ENCODE measurements at regions not wholly inside any gene's neighbourhood (a gene's known extent, or its start where the extent isn't known, plus 50 kb on each side); places are given as distances from the start of the nearest gene placed in this dataset.

DNA sequence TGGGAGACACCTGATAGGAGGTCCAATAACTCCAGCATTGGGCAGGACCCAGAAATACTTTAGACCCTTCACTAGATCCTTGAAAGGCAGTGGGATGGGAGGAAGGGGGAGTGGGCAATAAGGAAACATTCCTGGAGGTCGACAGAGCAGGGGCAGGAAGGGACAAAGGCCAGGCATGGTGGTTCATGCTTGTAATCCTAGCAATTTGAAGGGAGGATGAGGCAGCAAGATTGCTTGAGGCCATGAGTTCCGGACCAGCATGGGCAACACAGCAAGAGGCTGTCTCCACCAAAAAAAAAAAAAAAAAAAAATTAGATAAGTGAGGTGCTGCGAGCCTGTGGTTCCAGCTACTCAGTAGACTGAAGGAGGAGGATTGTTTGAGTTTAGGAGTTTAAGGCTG, 134.9 kb downstream of the JCAD start:
- H3K27ac ChIP-seq (ENCODE audit: low read depth, low read length), result no peak overlapping the region
- peaks cover 3% of the 10 kb centered on the region for H3K9me3 ChIP-seq (ENCODE audit: low read length)
- no peaks in the 10 kb centered on the region for H3K27me3 ChIP-seq (ENCODE audit: control insufficient read depth in 1 of 2, insufficient read depth in 2 of 2, low read length in 2 of 2)

DNA sequence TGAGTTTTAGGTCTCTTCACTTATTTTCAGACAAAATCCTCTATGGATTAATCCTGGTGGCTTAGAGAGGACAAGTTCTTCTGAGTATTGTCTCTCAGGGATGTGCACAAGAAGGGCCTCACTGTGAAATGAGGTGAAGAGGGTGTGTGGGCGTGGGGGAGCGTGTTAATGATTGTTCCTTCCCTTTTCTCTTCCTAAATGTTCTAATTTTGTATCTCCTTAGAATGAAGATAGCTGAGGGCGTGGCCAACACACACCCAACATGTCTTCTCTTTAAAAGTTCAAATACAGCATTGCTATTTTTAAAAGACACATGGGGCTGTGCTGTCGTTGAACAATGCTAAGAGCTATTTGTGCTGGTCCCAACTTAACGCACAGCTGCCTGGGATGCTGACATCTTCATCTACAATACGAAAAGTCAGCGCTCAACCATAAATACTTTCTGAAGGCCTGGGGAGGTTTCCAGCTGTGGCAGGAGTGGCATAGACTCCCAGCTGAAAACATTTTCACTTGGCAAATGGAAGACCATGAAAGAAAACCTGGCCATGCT, 135.9 kb downstream of the JCAD start:
- Histone ChIP-seq H3K9me3 (ENCODE audit: low read length) (no peaks in the 10 kb centered on the region), H3K36me3 (ENCODE audit: insufficient read depth, low read length) (no peaks in the 10 kb centered on the region), H3K27me3 (ENCODE audit: control insufficient read depth in 1 of 2, insufficient read depth in 2 of 2, low read length in 2 of 2) (no peaks in the 10 kb centered on the region), H3K4me1 (ENCODE audit: insufficient read depth, low read length) (no peaks in the 10 kb centered on the region), H3K27ac (ENCODE audit: low read depth, low read length) (no peak overlapping the region), H3K4me3 (ENCODE audit: low read depth in 1 of 2, low read length in 2 of 2) (no peak overlapping the region), H3K9ac (ENCODE audit: low read length) (no peak overlapping the region)

More for the DNA sequence above, 134.9 kb downstream of the JCAD start:
- Histone ChIP-seq H3K36me3 (ENCODE audit: insufficient read depth, low read length) (no peaks in the 10 kb centered on the region), H3K4me3 (ENCODE audit: low read depth in 1 of 2, low read length in 2 of 2) (no peak overlapping the region), H3K9ac (ENCODE audit: low read length) (no peak overlapping the region), H3K4me1 (ENCODE audit: insufficient read depth, low read length) (no peaks in the 10 kb centered on the region)

DNA sequence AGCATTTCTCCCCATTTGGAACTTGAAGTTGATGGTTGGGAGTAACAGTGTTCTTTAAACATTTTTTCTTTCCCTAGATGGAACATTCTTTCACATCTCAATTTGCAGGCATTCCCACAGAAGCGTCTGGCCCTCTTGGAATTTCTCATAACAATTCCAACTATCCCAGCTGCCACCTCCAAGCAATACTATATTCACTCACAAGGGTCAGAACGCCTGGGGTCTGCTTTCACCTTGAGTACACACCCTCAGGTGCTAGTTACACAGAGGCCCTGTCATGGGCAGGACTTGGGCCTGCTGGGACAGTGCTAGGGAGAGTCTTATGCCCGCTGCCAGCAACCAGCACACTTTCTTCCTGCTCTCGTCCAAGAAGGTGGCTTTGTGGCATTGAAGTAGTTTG, 136.5 kb downstream of the JCAD start:
- Histone ChIP-seq H3K9me3 (ENCODE audit: low read length) (no peaks in the 10 kb centered on the region), H3K27ac (ENCODE audit: low read depth, low read length) (no peak overlapping the region), H3K4me3 (ENCODE audit: low read depth in 1 of 2, low read length in 2 of 2) (no peak overlapping the region), H3K27me3 (ENCODE audit: control insufficient read depth in 1 of 2, insufficient read depth in 2 of 2, low read length in 2 of 2) (no peaks in the 10 kb centered on the region), H3K4me1 (ENCODE audit: insufficient read depth, low read length) (no peaks in the 10 kb centered on the region), H3K36me3 (ENCODE audit: insufficient read depth, low read length) (no peaks in the 10 kb centered on the region), H3K9ac (ENCODE audit: low read length) (no peak overlapping the region)

DNA sequence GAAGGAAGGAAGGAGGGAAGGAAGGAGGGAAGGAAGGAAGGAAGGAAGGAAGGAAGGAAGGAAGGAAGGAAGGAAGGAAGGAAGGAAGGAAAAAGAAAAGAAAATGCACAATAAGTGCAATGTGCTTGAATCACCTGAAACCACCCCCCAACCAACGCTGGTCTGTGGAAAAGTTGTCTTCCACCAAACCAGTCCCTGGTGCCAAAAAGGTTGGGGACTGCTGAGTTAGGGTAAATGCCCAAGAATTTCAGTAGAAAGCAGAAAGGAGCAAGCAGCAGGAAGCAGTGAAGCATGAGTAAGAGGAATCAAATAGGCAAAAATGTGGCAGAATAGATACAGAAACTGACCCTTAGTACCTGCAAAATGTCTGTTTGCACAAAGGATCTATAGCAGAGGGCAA, 137.2 kb downstream of the JCAD start:
- no peaks in the 10 kb centered on the region for H3K27me3 ChIP-seq (ENCODE audit: control insufficient read depth in 1 of 2, insufficient read depth in 2 of 2, low read length in 2 of 2)
- H3K4me3 ChIP-seq (ENCODE audit: low read depth in 1 of 2, low read length in 2 of 2), result no peak overlapping the region
- no peaks in the 10 kb centered on the region for H3K36me3 ChIP-seq (ENCODE audit: insufficient read depth, low read length)
- no peak overlapping the region for H3K9ac ChIP-seq (ENCODE audit: low read length)
- no peaks in the 10 kb centered on the region for H3K9me3 ChIP-seq (ENCODE audit: low read length)
- no peaks in the 10 kb centered on the region for H3K4me1 ChIP-seq (ENCODE audit: insufficient read depth, low read length)
- no peak overlapping the region for H3K27ac ChIP-seq (ENCODE audit: low read depth, low read length)

DNA sequence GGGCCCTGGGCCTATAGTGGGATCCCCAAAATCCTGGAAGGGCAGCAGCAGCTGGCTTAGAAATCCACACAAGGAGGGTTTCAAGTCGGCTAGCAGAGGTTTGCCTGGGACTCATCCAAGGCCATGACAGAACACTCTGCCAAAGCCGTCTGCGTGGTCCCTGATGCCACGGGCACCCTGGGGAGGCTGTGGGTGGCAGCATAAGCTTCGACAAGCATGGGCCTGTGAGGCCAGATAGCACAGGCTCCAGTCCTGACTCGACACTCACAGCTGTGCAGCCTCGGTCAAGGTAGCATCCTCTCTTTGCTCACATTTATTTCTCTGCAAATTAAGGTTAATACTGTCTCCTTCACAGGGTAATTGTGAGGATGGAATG, 138.3 kb downstream of the JCAD start:
- H3K4me1 ChIP-seq (ENCODE audit: insufficient read depth, low read length), result no peaks in the 10 kb centered on the region
- H3K27ac ChIP-seq (ENCODE audit: low read depth, low read length), result no peak overlapping the region
- H3K27me3 ChIP-seq (ENCODE audit: control insufficient read depth in 1 of 2, insufficient read depth in 2 of 2, low read length in 2 of 2), result no peaks in the 10 kb centered on the region
- H3K36me3 ChIP-seq (ENCODE audit: insufficient read depth, low read length), result no peaks in the 10 kb centered on the region
- no peaks in the 10 kb centered on the region for H3K9me3 ChIP-seq (ENCODE audit: low read length)
- H3K4me3 ChIP-seq (ENCODE audit: low read depth in 1 of 2, low read length in 2 of 2), result no peak overlapping the region
- no peak overlapping the region for H3K9ac ChIP-seq (ENCODE audit: low read length)

DNA sequence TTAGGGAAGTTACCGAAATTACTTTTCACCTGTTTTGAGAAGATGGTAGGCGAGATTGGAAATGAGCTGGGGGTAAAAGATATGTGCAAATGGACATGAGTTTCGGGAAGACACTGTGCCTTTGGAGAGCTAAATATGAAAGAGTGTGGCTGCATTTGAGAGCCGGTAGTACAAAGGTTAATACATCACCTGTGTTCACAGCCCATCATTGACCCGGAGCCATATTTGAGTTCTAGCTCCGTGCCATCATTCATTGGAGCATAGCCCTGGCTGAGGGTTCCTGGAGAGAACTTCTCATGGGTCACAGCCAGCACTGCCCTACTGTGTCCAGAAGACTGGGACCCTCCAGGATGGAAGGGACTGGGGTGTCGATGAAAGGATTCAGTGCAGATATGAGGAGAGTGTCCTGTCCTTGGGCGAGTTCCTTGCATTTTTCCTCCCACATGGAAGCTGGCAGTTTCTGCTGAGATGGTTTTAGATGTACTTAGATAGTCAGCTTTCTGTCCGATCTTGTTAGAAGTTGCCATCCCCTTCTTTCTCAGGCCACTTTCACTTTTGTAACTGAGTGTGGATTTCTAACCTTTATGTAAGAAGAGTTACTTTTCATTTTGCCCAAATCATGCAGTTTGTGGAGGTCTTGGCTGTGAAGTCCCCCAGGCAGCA, 138.8 kb downstream of the JCAD start:
- Histone ChIP-seq H3K4me1 (ENCODE audit: insufficient read depth, low read length) (no peaks in the 10 kb centered on the region), H3K4me3 (ENCODE audit: low read depth in 1 of 2, low read length in 2 of 2) (no peak overlapping the region), H3K9me3 (ENCODE audit: low read length) (no peaks in the 10 kb centered on the region), H3K27me3 (ENCODE audit: control insufficient read depth in 1 of 2, insufficient read depth in 2 of 2, low read length in 2 of 2) (no peaks in the 10 kb centered on the region), H3K9ac (ENCODE audit: low read length) (no peak overlapping the region), H3K36me3 (ENCODE audit: insufficient read depth, low read length) (no peaks in the 10 kb centered on the region), H3K27ac (ENCODE audit: low read depth, low read length) (no peak overlapping the region)

DNA sequence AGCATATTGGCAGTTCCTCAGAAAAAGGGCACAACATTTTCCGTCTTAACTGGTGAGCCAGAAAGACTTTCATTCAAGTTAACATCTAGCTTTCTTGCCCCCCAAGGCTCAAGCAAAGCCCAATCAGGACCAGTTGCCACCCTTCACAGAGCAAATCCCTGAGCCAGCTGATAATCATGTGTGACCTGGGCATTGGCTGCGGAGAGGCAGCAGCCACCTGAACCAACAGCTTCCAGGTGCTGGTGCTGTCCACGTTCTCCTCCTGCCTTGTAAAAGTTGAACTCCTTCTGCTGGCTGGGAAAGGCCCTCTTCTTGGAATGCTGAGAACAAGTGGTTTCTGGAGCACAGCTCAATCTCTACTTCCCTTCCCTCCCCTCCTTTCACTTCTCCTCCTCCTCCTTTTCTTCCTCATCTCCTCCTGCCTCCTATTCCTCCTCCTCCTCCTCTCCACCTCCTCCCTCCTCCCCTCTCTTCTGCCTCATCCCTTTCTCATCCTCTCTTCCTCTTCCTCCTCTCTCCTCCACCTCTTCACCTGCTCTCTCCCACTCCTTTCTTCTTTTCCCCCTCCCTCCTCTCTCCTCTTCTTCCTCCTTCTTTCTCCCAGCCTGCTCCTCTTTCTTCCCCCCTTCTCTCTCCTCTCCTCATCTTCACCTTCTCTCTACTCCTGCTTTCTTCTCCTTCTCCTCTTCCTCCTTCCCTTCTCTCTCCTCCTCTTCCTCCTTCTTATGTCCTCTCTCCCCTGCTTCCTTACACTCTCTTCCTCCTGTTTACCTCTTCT, 140.6 kb downstream of the JCAD start:
- no peaks in the 10 kb centered on the region for H3K4me1 ChIP-seq (ENCODE audit: insufficient read depth, low read length)
- H3K9ac ChIP-seq (ENCODE audit: low read length), result no peak overlapping the region

DNA sequence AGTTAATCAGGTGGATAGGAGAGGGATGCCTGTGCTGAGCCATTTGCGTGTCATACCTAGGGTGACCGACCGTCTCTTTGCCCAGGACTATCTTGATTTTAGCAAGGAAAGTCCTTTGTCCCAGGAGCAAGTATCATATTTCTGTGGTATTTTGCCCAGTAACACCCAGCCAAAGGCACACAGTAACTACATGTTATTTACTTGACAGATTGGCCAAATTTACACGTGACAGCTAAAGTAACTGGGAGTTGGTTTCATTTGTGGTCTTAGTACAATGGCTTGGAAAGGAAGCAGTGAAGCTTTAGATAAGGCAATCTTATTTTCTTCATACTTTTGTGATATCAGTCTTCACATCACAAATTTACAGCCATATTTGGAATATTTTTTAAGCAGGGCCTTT, 142.1 kb downstream of the JCAD start:
- H3K4me1 ChIP-seq (ENCODE audit: insufficient read depth, low read length), result no peaks in the 10 kb centered on the region
- H3K9me3 ChIP-seq (ENCODE audit: low read length), result no peaks in the 10 kb centered on the region
- no peak overlapping the region for H3K4me3 ChIP-seq (ENCODE audit: low read depth in 1 of 2, low read length in 2 of 2)
- H3K27ac ChIP-seq (ENCODE audit: low read depth, low read length), result no peak overlapping the region
- no peaks in the 10 kb centered on the region for H3K27me3 ChIP-seq (ENCODE audit: control insufficient read depth in 1 of 2, insufficient read depth in 2 of 2, low read length in 2 of 2)
- H3K36me3 ChIP-seq (ENCODE audit: insufficient read depth, low read length), result no peaks in the 10 kb centered on the region
- no peak overlapping the region for H3K9ac ChIP-seq (ENCODE audit: low read length)

More for the DNA sequence above, 140.6 kb downstream of the JCAD start:
- Histone ChIP-seq H3K27ac (ENCODE audit: low read depth, low read length) (no peak overlapping the region), H3K36me3 (ENCODE audit: insufficient read depth, low read length) (no peaks in the 10 kb centered on the region), H3K27me3 (ENCODE audit: control insufficient read depth in 1 of 2, insufficient read depth in 2 of 2, low read length in 2 of 2) (no peaks in the 10 kb centered on the region), H3K4me3 (ENCODE audit: low read depth in 1 of 2, low read length in 2 of 2) (no peak overlapping the region), H3K9me3 (ENCODE audit: low read length) (no peaks in the 10 kb centered on the region)

DNA sequence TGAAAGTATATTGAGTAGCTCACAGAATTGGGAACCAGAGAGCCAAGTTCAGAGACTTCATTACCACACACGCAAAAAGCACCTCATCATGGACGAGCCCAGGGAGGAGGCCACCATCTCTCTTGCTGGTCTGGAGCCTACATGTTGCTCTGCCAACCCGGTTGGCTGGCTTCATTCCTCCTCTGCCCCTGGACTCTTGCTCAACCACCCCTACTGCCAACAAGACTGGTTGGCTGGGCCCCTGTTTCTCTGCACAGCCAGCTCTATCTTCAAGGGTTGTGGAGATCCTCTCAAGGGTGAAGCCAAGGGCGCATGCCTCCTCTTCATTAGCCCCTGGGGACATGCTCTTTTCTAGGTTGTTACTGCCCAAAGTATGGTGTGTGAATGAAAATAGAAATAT, 142.7 kb downstream of the JCAD start:
- H3K9me3 ChIP-seq (ENCODE audit: low read length), result no peaks in the 10 kb centered on the region
- H3K9ac ChIP-seq (ENCODE audit: low read length), result no peak overlapping the region
- no peaks in the 10 kb centered on the region for H3K27me3 ChIP-seq (ENCODE audit: control insufficient read depth in 1 of 2, insufficient read depth in 2 of 2, low read length in 2 of 2)
- no peak overlapping the region for H3K27ac ChIP-seq (ENCODE audit: low read depth, low read length)
- no peaks in the 10 kb centered on the region for H3K36me3 ChIP-seq (ENCODE audit: insufficient read depth, low read length)
- H3K4me3 ChIP-seq (ENCODE audit: low read depth in 1 of 2, low read length in 2 of 2), result no peak overlapping the region
- H3K4me1 ChIP-seq (ENCODE audit: insufficient read depth, low read length), result no peaks in the 10 kb centered on the region

DNA sequence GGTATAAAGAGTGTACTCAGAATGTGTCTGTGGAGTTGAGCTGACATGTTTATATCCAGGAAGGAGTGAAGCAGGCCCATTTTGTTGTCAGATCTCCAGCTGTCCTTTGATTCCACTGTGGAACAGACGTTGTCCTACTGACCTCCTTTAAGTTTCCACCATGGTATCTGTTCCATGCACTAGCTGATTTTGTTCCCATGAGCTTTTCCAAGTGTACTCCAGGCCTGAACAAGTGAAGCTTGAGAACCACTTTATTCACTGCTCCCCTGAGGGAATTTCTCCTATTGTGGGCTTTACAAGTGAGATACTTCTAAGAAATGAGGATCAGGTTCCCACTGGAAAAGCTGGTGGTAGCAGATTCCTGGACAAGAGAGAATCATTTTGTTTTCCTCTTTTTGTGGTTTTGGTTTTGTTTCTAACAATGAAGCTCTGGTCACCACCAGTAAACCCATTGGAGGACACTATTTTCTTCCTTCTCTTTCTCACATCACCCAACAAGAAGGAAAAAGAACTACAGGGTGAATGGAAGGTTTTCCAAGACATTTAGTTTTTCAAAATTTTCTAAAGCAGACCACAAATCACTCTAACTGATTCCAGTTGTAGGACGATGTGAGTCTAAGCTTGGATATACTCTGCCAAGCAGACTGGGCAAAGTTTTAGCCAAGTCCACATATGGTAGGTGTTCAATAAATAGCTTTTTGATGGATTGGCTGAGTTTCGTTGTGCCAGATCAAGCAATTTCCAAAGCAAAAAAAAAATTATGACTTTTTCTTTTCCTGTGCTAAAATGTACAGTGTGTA, 144.2 kb downstream of the JCAD start:
- Histone ChIP-seq H3K9me3 (ENCODE audit: low read length) (no peaks in the 10 kb centered on the region), H3K9ac (ENCODE audit: low read length) (no peak overlapping the region), H3K27ac (ENCODE audit: low read depth, low read length) (no peak overlapping the region)

DNA sequence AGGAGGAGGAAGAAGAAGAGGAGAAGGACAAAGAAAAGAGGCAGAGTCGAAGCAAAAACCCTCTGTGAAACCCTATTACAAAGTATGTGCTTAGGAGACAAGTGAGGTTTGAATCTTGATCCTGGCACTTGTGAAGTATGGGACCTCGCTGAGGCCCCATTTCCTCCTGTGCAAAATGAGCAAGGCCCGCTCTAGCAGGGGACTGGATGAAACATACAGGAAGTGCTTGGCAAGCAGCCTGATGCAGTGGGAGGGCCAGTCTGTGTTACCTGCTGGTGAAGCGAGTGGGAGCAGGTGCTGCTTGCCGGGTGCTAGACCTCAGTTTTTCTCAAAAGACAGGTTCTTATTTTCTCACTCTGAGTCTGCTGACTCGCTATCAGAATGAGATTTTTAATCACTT, 150.4 kb downstream of the JCAD start:
- H3K4me3 ChIP-seq (ENCODE audit: low read depth in 1 of 2, low read length in 2 of 2), result no peak overlapping the region
- no peaks in the 10 kb centered on the region for H3K36me3 ChIP-seq (ENCODE audit: insufficient read depth, low read length)
- no peak overlapping the region for H3K9ac ChIP-seq (ENCODE audit: low read length)
- no peak overlapping the region for H3K27ac ChIP-seq (ENCODE audit: low read depth, low read length)
- no peaks in the 10 kb centered on the region for H3K4me1 ChIP-seq (ENCODE audit: insufficient read depth, low read length)
- H3K9me3 ChIP-seq (ENCODE audit: low read length), result no peaks in the 10 kb centered on the region
- no peaks in the 10 kb centered on the region for H3K27me3 ChIP-seq (ENCODE audit: control insufficient read depth in 1 of 2, insufficient read depth in 2 of 2, low read length in 2 of 2)

More for the DNA sequence above, 144.2 kb downstream of the JCAD start:
- no peaks in the 10 kb centered on the region for H3K4me1 ChIP-seq (ENCODE audit: insufficient read depth, low read length)
- H3K36me3 ChIP-seq (ENCODE audit: insufficient read depth, low read length), result no peaks in the 10 kb centered on the region
- H3K27me3 ChIP-seq (ENCODE audit: control insufficient read depth in 1 of 2, insufficient read depth in 2 of 2, low read length in 2 of 2), result no peaks in the 10 kb centered on the region
- no peak overlapping the region for H3K4me3 ChIP-seq (ENCODE audit: low read depth in 1 of 2, low read length in 2 of 2)
